Jurkat, Clone E6-1 (cell line): ENCODE measurements at regions not wholly inside any gene's neighbourhood (a gene's known extent, or its start where the extent isn't known, plus 50 kb on each side); places are given as distances from the start of the nearest gene placed in this dataset.
"Not testable (repeated sequence)": the region's sequence is repeated elsewhere in the genome, so short reads cannot be mapped to it uniquely, and the experiment has no call there.

Experiments used
- DNase-seq: peaks from one replicate; pipeline ENCODE4 v3.0.0-alpha.2; 2011; ENCODE audit warnings: low read depth, low spot score
- H3K4me3 ChIP-seq: 2 replicates; pipeline ENCODE4 v1.5.1; 2011; ENCODE audit warnings: mild to moderate bottlenecking, low read length, control low read depth, moderate library complexity

DNA sequence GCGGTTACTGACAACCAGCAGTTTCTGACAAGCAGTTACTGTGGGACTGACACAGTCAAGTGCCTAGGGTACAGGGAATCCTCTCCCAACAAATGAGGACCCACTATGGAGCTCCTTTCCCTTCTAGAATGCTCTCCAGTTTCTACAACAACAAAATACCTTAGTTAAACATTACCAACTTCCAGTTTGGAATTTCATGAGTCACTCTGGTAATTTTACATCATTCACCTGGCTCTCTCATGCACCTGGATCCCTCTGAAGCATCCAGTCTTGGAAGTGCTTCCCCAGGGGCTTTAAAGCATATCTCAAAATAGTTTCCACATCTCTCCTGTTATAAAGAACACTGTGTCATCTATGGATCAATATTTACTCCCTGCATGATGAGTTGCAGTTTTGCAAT is 286.7 kb upstream of the SPTLC3 start:
- DNase-seq = no peak
- H3K4me3 ChIP-seq = no peak overlapping the region

- H3K4me3 ChIP-seq = no peak overlapping the region
Measured at GRCh38 chr20:12723811-12724210, 285.0 kb upstream of the SPTLC3 start.

GRCh38 chr20:12728782-12729181 is 280.0 kb upstream of the SPTLC3 start:
- no peak overlapping the region for H3K4me3 ChIP-seq
- DNase-seq = no peak

More at GRCh38 chr20:12723811-12724210, 285.0 kb upstream of the SPTLC3 start:
- DNase-seq = no peak

- no peak overlapping the region for H3K4me3 ChIP-seq
- no peak for DNase-seq
Measured at GRCh38 chr20:12729326-12729725, 279.4 kb upstream of the SPTLC3 start.

- H3K4me3 ChIP-seq = no peak overlapping the region
- no peak for DNase-seq
Measured at GRCh38 chr20:12733811-12734210, 275.0 kb upstream of the SPTLC3 start.

DNA sequence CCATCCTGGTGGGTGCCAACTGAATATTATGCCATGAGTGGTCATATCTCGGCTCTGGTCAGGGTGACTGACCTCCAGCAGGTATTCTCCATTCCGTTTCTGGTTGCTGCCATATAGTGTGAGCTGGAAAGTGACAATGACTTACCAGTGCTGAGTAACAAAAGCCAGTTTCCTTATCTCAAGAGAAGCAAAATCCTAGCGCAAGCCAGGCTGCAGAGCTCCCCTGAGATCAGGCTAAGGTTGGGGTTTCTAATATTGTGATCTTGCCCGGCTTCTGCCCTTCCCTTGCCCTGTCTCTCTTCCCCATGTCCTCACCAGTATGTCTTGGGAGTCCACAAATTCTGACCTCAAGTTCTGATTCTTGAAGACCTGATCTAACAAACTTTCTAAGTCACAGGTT is 271.3 kb upstream of the SPTLC3 start:
- DNase-seq = no peak
- no peak overlapping the region for H3K4me3 ChIP-seq

DNA sequence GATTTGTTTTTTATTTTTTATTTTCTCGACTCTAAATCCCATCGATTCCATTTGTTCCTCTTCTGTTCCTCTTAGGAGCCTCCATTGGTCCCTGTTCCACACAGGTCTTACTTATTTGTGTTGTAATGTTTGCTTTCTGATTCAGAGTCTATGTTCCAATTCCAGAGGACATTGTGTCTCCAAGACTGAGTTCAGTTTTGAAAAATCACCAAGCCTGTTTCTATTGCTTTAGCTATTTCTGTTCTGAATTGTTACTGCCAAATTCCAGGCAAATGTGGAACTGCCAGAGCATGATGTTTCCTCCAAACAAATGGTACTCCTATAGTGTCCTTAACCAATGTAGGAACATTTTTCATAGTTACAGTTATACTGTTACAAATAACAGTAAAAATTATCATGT is 270.9 kb upstream of the SPTLC3 start:
- no peak for DNase-seq
- no peak overlapping the region for H3K4me3 ChIP-seq

DNA sequence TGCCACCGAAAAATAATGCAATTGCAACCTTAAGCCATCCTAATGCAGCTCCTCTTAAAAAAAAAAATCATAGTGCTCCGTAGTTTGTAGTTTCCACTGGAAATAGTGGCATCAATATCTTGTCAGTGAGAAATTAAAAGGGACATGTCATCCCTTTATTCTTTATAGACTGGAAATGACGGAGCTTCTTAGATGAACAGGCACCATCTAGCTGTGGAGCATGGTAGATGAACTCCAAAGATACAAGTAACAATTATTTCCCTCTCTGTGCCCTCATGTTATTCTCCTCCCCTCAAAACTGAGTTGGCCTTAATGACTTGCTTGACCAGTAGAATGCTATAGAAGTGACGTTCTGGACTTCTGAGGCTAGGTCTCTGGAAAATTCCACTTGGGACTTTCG is 268.1 kb upstream of the SPTLC3 start:
- H3K4me3 ChIP-seq = no peak overlapping the region
- DNase-seq = peak; percentile 0

DNA sequence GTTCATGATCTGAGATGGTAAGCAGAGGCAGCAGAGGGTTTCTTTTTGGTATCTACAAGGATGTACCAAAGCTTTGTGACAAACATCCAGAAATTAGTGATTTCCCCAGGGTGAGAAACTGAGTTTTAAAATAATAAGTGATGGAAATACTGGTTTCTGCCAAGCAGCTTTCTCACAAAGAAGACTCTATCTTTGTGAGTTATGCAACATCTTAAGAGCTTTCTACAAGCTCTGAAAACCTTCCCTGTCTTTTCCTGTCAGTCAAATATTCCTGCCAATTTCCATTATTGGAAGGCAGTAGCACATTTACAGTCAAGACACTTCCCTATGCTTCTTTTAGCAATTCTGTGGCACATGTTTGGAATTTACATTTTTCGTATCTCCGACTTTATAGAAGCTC is 264.7 kb upstream of the SPTLC3 start:
- no peak overlapping the region for H3K4me3 ChIP-seq
- DNase-seq = no peak

DNA sequence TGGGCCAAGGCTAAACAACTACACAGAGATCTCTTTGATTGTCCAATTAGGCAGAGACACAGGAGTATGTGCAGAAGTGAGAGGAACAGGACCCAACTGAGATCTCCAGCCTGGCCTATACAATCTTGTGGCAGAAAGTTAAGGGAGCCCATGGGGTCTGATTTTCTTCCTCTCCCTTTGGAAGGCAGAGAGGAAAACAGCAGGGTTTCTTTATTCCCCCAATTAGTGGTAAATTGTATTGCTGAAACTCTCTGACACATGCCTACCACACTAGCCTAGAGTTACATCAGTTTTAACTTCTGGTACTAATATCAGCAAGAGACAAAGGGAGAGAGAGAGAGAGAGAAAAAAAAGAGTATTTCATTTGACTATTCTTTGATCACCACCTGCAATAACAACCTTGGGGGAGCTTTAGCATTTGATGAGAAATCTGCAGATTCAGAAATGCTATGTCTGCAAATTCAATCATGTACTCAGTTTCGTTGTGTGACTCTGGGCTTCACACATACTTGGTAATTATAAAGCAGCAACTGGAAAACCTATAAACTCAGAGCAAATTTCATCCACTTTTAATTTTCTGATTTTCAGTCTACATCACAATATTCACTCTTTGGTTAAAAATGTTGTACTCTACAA is 260.3 kb upstream of the SPTLC3 start:
- DNase-seq = no peak
- no peak overlapping the region for H3K4me3 ChIP-seq

GRCh38 chr20:12750221-12750620 is 258.6 kb upstream of the SPTLC3 start:
- DNase-seq = no peak
- H3K4me3 ChIP-seq = no peak overlapping the region

- H3K4me3 ChIP-seq, DNase-seq: not testable (repeated sequence)
Measured at GRCh38 chr20:12752900-12753693, 255.7 kb upstream of the SPTLC3 start.

- not testable (repeated sequence) for DNase-seq, H3K4me3 ChIP-seq
Measured at GRCh38 chr20:12753742-12754141, 255.0 kb upstream of the SPTLC3 start.

DNA sequence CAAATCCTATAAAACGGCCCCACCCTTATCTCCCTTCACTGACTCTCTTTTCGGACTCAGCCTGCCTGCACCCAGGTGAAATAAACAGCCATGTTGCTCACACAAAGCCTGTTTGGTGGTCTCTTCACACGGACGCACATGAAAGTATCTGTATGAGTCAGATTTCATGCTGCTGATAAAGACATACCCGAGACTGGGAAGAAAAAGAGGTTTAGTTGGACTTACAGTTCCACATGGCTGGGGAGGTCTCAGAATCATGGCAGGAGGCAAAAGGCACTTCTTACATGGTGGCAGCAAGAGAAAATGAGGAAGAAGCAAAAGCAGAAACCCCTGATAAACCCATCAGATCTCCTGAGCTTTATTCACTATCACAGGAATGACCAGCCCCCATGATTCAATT is 249.3 kb upstream of the SPTLC3 start:
- not testable (repeated sequence) for H3K4me3 ChIP-seq

GRCh38 chr20:12762725-12763124 is 246.0 kb upstream of the SPTLC3 start:
- no peak for DNase-seq
- no peak overlapping the region for H3K4me3 ChIP-seq

More for the DNA sequence above, 249.3 kb upstream of the SPTLC3 start:
- DNase-seq = not testable (repeated sequence)

DNA sequence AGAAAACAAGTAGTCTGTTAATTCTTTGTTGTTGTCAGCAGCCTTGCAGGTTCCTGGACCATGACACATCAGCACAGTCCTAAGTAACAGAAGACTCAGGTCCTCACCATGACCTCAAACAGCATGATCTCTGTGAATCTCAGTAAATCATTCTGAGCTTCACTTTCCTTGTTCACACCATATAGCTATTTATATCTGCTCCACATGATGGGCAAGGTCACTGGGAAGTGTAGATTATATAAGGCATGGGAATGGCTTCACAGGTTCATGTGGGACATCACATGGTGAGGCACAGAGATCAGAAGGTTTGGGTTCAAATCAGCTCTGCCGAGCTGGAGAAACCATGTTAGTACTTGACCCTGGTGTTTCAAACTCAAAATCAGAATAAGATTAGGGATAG is 245.4 kb upstream of the SPTLC3 start:
- H3K4me3 ChIP-seq = no peak overlapping the region
- DNase-seq = no peak

DNA sequence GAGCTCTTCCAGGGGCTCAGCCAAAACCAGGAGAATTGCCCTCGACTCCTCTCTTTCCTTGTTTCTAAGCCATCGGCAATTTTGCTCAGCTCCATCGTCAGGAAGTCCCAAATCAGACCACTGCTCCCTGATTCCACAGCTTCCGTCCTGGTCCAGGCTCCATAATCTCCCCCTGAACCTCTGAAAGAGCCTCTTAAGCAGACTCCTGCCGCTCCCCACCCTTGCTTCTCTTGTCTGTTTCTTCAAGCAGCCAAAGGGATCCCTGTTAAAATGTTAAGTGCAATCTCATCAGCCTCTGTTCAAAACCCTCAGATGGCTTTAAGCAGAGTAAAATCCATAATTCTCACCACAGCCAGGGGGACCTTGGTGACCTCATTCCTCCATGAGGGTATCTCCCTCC is 244.7 kb upstream of the SPTLC3 start:
- no peak overlapping the region for H3K4me3 ChIP-seq
- DNase-seq = no peak

DNA sequence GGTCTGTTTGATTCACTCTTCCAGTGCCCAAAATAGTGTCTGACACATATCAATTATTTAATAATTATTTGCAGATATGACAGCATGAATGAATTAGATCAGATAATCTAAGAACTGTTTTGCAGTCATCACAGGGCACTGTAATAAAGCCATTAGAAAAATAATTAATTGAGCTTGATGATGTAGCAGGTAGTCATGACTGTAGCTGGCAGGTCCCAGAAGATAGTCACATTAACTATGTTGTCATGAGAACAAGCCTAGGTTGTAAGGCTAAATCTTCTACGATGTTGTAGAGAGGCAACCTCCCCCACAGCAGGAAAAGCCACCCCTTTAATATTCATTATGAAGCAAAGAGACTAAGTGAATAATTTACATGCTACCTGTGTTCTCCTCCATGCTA is 243.9 kb upstream of the SPTLC3 start:
- no peak for DNase-seq
- H3K4me3 ChIP-seq = no peak overlapping the region

- DNase-seq = no peak
- H3K4me3 ChIP-seq = no peak overlapping the region
Measured at GRCh38 chr20:12773936-12774335, 234.8 kb upstream of the SPTLC3 start.

DNA sequence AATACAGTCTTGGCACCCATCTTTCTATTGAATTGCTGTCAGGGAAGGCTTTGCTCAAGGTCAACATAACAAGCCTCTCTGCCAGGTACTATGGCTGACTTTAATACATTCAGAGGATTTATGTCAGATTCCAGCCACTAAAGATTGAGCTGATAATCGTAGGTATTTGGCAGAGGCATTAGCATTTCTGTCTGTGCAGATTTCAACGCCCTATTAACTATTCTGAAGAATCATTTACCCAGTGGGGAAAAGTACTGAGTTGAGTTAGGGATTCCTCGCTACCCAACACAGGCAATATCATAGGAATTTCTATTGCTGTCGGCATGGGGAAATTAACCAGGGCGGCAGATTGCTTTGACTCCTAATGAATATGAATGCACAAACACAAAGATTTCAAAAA is 233.7 kb upstream of the SPTLC3 start:
- DNase-seq = no peak

GRCh38 chr20:12777016-12777415 is 231.8 kb upstream of the SPTLC3 start:
- no peak for DNase-seq
- no peak overlapping the region for H3K4me3 ChIP-seq

More for the DNA sequence above, 233.7 kb upstream of the SPTLC3 start:
- no peak overlapping the region for H3K4me3 ChIP-seq
